Medulla oblongata (tissue), 1 donor: ENCODE measurements at regions not wholly inside any gene's neighbourhood (a gene's known extent, or its start where the extent isn't known, plus 50 kb on each side); places are given as distances from the start of the nearest gene placed in this dataset.

Experiments
- DNase-seq: peaks from one replicate; pipeline ENCODE4 v3.0.0-alpha.2; 2015; ENCODE audit errors: extremely low spot score

DNA sequence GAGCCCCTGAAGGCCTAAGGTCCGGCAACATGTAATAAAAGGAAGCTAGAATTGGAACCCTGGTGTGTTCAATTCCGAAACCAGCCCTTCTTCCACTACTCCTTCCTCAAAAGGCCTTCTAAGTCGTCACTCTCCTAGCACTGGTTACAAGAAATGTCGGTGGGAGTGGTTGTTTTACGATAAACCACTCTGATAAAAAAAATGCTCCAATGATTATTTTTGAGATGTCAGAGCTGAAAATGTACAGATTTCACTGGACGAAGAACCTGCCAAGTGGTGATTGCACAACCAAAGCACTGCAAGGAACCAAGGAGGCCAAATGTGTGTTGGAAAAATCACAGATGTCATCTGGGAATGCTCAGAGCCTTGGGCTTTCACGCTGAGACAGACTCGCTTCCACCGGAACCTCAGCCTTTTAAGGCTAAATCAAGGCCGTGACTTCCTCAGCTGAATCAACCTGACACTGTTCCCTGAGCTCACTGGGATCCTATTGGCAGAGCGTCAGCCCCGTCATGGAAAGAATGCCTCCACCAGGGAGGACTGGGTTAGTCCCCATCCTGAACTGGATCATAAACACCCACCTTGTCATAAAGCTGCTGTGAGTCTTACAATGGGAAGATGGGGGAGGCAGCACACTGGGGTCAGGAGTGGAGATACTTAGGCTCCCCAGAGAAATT, 108.1 kb upstream of the THBS1 start:
- DNase-seq, result peak; percentile 11

DNA sequence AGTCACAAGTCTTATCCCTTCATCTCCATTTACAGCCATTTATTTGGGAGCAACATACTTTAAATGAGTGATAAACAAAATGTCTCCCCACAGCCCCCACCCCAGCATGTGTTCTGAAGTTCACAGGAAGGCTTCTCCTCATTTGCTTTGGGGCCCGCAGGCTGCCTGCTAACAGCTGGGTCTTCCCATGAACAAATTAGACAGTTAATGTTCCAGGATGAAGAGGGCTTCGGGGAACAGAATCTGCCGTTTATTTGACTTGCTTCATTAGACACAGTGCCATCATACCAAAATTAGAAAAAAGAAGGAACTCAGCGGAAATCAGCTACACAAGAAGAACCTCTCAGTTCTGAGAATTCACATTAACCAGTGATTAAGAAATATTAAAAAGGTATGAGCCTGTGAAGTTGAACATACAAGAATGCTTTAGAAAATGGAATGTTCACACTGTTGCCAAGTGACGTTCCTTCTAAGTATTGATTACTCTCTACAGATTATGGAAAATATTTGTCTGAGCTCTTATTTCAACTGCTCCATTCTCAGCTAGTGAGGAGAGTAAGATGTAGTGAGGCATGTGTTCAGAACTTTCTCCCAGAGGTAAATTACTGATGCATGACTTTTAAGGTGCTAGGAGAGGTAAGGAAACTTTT, 107.5 kb upstream of the THBS1 start:
- no peak for DNase-seq

DNA sequence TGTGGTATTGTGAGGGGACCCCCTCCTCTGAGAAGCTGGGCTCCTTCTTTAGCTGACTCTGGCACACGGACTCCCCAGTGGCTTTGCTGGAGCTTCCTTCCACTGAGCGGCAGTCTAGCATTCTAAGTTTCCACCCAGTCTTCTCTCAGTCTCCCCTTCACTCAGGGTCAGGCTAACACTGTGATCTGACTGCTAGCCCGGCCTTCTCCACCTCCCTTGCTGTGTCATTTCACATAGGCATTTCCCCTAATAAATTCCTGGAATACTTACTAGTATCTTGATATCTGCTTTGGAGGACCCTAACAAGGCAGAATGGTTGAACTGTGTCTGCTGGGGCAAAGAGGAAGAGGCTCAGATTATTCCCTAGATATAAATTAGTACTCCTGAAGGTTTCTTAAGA, 106.2 kb upstream of the THBS1 start:
- no peak for DNase-seq

DNA sequence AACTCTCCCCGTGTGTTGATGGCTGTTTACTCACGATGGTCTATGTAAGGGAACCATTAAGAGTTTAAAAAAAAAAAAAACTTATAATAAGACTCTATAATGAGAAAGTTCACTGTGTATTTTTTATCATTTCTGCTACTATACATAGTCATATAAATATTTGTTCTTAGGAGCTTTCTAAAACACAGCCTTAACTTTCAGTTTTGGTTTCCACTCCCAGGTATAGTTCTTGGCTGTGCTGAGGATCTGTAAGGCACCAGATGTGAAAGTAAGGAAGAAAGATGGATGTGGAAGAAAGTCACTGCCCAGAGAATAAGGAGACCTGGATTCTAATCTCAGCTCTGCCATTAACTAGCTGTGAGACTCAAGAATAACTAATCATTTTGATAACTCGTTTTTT, 101.9 kb upstream of the THBS1 start:
- DNase-seq, result no peak

DNA sequence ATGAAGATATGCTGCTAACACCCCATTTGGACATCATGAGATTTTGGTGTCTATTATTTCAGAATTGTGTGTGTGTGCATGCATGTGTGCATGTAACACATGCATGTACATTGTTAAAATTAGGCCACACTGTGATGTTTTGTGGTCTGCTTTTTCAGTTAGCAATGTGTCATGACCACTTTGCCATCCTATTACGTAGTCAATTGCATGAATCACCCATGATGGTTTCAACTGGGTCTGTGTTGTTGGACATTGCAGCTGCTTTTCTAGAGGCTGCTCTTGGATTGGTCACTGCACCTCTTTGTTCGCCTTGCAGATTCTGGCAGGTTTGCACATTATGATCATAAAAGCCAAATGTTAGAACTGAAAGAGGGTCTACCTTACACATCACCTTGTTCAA, 101.0 kb upstream of the THBS1 start:
- DNase-seq, result no peak

DNA sequence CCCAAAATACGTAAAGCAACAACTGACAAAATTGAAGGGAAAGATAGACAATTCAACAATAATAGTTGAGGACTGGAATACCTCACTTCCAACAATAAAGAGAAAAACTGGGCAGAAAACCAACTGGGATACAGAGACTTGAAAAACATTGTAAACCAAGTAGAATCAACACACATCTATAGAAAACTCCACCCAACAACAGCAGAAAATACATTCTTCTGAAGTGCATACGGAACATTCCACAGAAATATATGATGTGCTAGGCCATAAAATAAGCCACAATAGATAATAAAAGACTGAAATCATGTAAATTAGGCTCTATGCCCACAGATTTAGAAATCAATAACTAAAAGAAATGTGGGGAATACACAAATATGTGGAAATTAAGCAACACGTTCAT, 98.4 kb upstream of the THBS1 start:
- no peak for DNase-seq

DNA sequence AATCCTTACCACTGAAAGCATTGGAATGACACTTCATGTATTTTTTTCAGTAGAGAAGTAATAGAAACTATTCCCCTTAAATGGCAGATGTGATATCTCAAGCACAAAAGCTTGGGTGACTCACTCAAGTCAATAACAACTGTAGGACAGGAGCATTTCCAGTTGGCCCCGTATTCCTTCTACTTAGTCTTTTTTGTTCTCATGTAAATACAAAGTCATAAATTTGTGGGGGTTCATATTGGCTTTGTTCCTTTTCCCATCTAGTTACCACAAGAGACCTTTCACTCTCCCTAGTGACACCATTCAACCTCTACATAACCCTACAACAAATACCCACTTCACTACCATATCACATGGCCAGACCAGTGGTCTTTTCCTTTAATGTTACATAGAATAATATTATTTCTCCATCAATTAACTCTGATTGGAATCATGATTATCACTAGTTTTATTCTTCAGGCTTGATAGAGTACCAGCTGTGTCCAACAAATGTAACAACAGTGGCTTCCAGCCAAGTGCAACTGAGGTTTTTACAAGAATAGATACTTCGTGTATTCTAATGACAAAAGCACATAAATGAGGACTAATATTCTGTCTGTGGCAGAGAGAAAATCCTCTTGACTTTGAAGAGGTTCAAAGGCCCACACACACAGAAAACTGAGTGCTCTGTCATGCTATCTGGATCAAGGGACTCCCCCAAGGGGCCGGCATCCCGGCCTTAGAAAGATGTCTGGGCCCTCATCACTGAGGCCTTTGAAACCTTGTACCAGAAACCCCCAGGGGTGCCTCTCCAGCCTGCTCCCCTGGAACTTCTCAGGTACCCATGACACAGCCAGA, 94.0 kb upstream of the THBS1 start:
- no peak for DNase-seq

DNA sequence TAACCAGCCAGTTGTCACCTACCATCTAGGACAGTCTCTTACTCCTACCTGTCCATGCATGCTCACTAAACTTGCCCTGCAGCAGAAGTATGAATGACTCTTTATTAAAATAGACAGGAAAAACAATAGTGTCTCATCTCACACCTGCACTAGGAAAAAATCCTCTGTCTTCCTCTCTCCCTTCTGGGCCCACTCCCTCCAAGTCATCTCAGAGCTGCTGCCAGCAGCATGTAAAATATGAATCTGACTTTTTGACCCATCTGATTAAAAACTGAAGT, 93.5 kb upstream of the THBS1 start:
- DNase-seq, result no peak

DNA sequence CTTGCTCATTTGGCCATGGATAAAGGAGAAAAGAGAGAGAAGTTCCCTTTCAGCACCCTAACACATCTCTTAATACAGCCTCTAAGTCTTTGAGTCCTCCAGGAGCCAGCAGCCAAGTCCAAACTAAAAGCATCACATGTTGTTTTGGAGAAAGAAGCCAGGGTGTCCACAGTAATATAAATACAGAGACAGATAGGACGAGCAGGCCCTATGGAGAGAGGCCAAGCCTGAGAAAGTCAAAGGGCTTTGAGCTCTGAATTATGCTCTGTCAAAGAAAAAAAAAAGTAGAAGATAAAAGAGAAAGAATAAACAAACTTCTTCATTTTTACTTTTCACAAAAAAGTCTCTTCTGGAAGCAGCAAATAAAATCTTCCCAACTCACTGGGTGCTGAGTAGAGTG, 92.4 kb upstream of the THBS1 start:
- peak; percentile 42 for DNase-seq

DNA sequence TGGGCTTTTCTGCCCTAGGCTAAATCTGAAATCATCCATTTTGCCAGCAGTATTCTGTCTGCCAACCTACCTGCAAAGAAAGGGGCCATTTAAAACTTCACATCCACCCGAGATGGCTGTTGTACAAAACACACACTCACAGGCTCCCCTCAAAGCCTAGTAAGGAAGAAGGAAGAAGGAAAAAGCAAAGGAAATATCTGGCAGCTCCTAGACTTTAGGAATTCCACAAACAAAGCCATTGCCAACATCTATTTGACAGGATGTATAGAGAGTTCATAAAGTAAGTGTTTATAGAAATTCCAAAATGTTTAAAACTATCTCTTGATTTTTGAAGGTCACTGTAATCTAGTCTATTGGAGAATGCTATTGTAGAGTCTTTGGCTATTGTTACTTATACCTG, 91.9 kb upstream of the THBS1 start:
- no peak for DNase-seq

DNA sequence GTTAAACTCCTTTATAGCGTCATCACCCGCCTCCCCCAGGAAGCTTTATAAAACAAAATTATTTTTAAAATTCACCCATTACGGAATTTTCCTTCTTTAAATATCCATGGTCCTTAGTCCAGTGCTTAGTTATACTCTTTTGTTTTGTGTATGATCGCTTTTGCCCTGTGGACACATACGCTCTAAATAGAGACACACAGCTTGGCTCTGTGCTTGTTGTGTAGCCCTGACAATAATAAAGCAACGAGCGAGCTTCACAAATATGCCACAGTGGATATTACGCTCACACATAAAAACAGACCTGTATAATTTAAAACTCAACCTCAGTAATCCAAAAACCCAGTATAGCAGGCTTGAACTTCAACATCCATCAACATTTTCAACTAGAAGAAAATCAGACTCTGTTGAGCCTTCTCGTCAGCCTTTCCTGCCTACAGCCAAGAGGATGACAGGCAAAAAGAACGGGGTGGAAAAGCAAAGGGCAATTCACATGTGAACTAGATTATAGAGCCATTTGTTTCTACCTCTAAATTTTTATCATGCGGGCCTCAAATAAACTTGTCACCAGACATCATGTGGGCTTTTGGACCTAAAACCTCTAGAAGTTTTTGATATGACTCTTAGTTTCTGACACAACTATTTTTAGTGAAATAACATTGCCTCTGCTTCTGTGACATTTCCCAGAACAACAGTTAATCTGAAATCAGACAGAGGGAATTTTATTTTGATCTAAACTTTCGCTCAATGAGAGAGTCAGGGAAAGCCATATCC, 89.6 kb upstream of the THBS1 start:
- no peak for DNase-seq

DNA sequence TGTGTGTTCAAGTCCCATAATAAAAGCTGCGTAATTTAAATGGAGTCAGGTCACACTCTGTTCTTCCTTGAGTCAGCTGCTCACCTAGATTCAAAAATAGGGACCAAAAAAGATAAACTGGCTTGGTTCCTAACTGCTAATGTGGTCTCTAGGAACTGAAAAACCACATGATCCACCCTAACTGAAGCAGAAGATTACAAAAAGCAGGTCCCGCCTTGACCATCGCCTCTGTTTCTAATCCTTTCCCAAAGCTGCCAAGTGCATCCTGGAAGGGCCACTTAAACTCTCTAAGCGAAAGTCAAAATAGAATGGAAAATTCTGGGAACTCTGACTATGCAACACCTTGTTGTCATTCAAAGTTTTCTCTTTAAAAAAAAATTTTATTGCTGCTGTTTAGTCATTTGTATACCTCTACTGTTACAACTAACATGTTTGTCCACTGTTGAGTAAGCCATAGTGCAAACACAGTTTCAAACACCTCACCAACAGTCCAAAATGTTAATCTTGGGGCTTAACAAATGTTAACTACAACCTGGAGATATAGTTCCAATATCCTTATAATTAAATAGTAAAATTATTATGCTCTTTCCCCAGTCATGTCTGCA, 88.9 kb upstream of the THBS1 start:
- DNase-seq, result no peak

DNA sequence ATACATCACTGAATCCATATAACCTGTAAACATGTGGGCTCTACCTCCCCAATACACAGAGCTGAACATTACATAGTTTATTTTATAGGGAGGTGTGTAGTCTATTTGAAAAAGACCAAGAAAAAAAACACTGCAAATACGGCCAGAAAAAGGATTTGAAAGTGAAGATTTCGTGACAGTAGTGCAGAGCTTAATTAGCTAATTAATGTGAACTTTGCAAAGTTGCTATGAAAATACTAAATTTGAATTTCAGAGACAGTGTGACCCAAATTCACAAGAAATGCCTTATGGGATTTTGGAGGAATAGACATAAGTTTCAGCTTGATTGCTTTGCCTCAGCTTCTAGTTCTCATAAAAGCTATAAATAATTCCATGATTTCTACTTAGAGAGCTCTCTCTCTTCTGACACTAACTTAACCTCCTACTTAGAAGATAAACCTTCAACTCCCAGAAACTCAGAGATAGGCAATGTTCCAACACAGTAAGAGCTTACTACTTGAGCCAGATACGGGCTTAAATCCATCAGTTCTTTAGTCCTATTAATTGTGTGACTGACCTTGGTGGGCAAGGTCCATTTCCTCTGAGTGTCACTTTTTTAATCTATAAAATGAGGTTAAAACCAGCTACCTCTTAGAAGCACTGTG, 87.3 kb upstream of the THBS1 start:
- DNase-seq, result no peak

DNA sequence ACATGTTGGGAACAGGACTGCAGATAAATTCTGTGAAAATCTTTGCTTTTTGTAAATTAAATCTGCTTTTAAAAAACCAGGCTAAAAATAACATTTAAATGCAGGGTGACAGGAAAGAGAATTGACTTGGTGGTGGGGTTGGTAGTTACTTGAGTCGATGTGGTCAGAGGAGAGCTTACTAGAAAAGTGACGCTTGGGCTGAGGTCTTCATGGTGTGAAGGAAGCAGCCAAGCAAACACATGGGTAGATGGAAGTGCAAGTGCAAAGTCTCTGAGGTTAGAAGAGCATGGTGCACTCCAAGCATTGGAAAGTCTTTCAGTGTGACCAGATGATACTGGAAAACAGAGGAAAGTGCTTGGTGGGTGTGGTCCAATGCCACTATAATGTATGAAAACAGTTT, 86.4 kb upstream of the THBS1 start:
- DNase-seq, result no peak

DNA sequence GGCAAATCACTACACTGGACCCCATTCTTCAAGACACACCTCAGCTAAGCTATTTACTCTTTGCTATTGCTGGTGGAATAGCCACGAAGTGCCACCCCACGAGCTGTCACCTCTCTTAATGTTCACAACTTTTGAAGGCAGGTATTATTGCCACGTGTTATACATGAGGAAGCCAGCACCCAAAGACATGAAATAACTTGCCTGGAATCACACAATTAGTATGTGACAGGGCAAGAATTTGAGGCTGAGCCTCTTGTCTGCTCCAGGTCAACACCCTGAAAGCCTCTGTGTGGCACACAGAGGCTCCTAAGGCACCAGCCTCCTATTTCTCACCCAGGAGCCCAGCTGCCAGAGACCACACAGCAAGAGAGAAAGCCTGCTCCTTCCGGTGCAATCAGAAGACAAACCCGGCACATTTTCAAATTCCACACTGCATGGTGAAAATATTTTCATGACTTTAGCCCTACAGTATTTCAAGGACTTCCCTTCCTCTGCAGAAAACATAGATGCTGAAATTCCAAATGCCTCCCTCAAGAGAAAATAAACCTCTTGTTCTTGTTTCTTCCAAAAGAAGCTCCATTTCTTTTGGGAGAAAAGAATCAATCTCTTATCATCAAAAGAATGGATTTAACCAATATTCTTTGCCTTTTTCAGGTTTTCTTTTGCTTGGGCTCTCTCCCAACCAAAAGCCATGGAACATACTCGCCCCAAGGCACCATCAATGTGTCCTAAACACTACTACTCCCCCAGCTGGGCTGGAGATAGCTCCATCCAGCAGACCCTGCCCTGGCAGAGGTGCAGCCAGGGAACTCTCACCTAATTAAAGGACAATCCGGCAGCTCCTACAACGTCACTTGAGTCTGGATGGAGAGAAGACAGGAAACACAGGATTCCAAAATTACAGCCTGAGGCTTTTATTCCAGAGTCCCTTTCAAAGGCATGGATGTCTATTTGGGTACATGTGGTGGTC, 84.7 kb upstream of the THBS1 start:
- DNase-seq, result no peak

DNA sequence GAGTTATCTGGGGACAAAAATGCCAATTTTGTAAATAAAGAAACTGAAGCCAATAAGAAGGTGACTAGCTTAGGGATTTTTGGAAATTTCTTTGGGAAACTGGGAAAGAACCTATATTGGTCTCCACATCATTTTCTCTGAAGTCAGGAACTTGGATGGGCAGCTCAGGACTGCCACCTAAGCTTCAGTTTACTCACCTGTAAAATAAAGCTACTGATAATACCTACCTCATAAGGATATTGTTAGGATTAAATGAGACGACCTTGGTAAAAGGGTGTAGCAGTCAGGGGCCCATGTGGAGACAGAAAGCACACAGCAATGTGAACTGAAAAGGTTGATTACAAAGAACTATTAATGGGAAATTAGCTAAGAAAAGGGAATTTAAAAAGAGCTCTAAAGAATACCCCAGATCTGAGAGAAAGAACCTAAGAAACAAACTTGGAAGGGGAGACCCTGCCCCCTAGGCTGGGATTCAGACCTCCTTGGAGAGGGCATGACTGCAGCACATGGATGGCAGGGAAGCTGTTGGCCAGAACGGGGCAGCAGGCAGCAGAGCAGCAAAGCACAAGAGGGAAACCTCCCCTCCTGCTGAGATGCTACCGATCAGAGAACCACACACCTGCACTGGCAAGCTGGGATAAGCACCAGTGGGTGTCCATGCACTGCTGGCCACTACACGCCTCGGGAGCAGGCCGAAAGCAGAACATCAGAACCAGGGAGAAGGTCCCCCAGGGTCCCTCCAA, 83.7 kb upstream of the THBS1 start:
- no peak for DNase-seq

DNA sequence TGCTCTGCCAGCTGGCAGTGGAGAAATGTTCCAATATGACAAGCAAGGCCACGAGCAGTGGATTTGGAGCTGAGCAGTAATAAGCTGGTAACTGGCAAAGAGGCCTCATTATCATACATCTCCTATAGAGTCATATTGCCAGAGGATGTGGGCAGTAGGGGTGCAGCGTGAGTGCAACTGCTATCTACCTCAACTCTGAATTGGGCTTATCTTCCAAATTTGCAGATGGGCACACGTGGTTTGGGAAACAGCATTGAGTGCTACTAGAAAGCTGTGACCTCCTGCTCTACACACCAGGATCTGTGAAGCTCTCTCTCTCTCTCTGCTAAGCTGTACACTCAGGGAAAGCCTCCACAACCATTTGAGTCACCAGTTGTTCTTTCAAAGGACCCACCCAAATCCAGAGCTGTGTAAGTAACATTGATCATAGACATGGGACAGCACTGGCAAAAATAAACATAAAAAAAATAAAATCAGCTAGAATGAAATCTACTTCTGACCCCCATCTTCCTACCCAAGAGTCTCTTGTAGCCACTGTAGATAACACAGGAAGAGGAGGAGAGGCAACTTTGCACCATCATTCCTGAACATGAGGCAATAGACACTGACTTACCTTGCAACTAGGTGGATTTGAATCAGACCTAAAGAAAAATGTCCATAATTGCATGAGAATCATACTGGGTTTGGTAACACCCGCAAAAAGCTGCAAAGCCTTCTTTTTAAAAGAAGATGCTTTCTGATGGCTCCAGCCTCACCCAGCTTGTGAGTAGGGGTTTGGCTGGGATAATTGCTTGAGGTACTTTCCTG, 82.9 kb upstream of the THBS1 start:
- DNase-seq, result no peak

DNA sequence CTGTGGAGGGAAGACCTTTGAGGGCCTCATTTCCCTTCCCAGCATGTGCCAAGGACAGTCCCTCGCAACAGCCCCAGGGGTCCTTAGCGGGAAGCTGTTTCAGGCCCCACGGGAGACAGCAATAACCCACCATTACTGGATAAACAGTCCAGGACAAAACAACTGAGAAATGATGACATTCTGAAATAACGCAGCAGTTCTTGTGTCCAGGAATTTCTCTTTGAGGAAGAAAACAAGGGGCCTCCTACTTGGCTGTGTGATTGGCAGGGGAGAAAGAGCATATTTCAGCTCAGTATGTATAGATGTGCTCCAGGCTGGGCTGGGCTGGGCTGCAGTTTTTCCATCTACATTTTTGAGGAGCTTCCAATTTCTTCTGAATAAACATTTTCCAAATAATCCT, 82.2 kb upstream of the THBS1 start:
- DNase-seq, result no peak

DNA sequence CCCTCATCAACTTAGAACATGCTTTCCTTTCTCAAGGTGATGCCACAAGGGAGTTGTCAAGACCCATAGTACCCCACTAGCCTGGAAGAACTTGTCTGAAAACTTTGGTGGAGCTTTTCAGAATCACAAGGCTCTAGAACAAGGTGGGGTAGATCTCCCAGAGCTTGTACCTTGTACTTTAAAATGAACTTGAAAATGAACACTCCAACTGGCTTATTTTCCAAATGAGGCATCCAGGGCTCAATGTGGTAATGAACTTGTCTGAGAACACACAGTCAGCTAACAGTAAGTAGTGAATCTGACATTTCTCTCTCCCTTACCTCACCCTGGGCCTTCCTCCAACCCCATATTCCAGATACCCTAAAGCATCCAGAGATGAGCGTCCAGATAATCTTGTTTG, 81.8 kb upstream of the THBS1 start:
- DNase-seq, result no peak
